PFSK-1 (cell line): ENCODE measurements at regions not wholly inside any gene's neighbourhood (a gene's known extent, or its start where the extent isn't known, plus 50 kb on each side); places are given as distances from the start of the nearest gene placed in this dataset.

Experiments
- FOXP2 ChIP-seq: optimal IDR thresholded peaks from 2 replicates; pipeline ENCODE3; 2011; ENCODE audit warnings: borderline replicate concordance, control low read depth, inconsistent platforms; ENCODE audit not compliant: insufficient read depth; ENCODE audit errors: extremely low read length, extremely low read depth
- POLR2AphosphoS5 ChIP-seq: IDR thresholded peaks from 2 replicates; pipeline ENCODE4 v1.6.1; 2012; ENCODE audit warnings: low read depth, mild to moderate bottlenecking, control low read depth, low read length, moderate library complexity
- SIN3A ChIP-seq: IDR thresholded peaks from 2 replicates; pipeline ENCODE4 v1.6.1; 2012; ENCODE audit warnings: mild to moderate bottlenecking, low read length, moderate library complexity, borderline replicate concordance; ENCODE audit not compliant: insufficient read depth
- TAF1 ChIP-seq: IDR thresholded peaks from 2 replicates; pipeline ENCODE4 v1.6.1; 2012; ENCODE audit warnings: low read length, control low read depth, borderline replicate concordance; ENCODE audit not compliant: insufficient read depth
- TF ChIP-seq, protein P1 (sequence below), 2 experiments: IDR thresholded peaks; 2 replicates each; pipeline versions ENCODE4 v1.6.1 to v1.8.0; 2011 to 2012; ENCODE audit warnings: low read depth in 2 of 2, low read length in 2 of 2, control low read depth in 1 of 2, inconsistent platforms in 1 of 2, mild to moderate bottlenecking in 1 of 2, moderate library complexity in 1 of 2; ENCODE audit not compliant: insufficient read depth in 1 of 2

DNA sequence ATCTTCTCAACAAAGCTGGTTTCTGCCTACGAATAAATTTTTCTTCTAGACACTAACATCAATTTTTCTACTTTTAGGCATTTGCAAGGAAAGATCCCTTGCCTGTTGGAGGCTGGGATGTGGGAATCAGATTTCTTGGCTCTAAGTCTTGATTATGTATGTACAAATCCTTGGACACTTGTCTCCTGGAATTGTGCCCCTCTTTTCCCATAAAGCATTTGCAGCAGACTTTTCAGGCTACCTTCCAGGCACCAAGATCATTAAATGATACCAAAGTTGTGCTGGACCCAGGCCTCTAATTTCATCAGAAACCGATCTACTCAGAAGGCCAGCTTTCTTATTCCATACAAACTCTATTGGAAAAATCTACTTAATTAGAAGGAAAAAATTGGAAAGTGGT, 339.5 kb upstream of the DIPK2B start:
- no peak for TF ChIP-seq TAF1
- no peak for TF ChIP-seq SIN3A
- TF ChIP-seq, protein P1, sequence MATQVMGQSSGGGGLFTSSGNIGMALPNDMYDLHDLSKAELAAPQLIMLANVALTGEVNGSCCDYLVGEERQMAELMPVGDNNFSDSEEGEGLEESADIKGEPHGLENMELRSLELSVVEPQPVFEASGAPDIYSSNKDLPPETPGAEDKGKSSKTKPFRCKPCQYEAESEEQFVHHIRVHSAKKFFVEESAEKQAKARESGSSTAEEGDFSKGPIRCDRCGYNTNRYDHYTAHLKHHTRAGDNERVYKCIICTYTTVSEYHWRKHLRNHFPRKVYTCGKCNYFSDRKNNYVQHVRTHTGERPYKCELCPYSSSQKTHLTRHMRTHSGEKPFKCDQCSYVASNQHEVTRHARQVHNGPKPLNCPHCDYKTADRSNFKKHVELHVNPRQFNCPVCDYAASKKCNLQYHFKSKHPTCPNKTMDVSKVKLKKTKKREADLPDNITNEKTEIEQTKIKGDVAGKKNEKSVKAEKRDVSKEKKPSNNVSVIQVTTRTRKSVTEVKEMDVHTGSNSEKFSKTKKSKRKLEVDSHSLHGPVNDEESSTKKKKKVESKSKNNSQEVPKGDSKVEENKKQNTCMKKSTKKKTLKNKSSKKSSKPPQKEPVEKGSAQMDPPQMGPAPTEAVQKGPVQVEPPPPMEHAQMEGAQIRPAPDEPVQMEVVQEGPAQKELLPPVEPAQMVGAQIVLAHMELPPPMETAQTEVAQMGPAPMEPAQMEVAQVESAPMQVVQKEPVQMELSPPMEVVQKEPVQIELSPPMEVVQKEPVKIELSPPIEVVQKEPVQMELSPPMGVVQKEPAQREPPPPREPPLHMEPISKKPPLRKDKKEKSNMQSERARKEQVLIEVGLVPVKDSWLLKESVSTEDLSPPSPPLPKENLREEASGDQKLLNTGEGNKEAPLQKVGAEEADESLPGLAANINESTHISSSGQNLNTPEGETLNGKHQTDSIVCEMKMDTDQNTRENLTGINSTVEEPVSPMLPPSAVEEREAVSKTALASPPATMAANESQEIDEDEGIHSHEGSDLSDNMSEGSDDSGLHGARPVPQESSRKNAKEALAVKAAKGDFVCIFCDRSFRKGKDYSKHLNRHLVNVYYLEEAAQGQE (IDR thresholded peaks at IDR 0.05; ENCODE audit: insufficient read depth in 1 of 2, low read depth in 2 of 2, low read length in 2 of 2), result no peak
- no peak for TF ChIP-seq POLR2AphosphoS5
- TF ChIP-seq FOXP2, result no peak

DNA sequence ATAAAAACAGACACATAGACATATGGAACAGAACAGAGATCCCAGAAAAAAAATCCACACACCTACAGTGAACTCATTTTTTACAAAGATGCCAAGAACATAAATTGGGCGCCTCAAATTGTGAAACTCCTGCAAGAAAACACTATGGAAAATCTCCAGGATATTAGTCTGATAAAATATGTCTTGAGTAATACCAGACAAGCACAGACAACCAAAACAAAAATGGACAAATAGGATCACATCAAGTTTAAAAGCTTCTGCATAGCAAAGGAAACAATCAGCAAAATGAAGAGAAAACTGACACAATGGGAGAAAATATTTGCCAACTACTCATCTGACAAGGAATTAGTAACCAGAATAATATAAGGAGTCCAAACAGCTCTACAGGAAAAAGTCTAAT, 337.3 kb upstream of the DIPK2B start:
- TF ChIP-seq FOXP2 (no peak), TAF1 (no peak), SIN3A (no peak), POLR2AphosphoS5 (no peak)
- TF ChIP-seq, protein P1 (IDR thresholded peaks at IDR 0.05; ENCODE audit: insufficient read depth in 1 of 2, low read depth in 2 of 2, low read length in 2 of 2), result no peak

DNA sequence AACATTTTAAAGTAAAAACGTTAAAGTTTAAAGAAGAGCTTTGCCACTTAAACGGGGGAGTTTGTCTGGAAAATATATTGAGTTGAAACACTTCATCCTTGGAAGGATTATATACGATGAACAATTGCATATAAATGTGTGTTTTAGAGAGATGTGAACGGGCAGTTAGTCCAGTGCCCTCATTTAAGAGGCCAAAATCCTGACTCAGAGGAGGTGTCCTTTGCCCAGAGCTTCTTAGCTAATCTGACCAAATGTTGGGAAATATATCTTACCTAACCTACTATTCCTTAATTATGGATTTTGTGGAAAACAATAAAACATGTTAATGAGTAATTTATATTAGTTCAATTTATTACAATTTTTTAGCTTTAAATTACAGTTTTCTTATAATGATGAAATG, 327.2 kb upstream of the DIPK2B start:
- TF ChIP-seq TAF1 (no peak), POLR2AphosphoS5 (no peak), FOXP2 (no peak), SIN3A (no peak)
- TF ChIP-seq, protein P1 (IDR thresholded peaks at IDR 0.05; ENCODE audit: insufficient read depth in 1 of 2, low read depth in 2 of 2, low read length in 2 of 2), result no peak

DNA sequence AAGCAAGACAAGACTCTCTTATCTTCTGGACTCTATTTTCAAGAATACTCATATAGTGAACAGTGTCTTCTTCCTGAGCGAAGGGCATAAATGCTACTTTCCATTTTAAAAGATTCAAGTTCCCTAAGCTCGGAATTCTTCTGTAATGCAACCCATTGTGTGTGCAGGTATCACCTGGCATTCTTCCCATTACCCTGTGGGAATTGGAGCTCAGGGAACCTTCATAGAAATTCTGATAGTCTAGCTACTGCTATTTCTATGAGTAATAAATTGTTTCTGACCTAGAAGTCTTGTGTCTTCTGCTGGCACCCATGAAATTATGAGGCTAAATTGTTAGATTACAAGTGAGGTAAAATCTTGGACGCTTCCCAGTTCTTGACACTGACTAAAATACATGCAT, 324.1 kb upstream of the DIPK2B start:
- TF ChIP-seq POLR2AphosphoS5 (no peak), FOXP2 (no peak), TAF1 (no peak), SIN3A (no peak)
- TF ChIP-seq, protein P1 (IDR thresholded peaks at IDR 0.05; ENCODE audit: insufficient read depth in 1 of 2, low read depth in 2 of 2, low read length in 2 of 2), result no peak

DNA sequence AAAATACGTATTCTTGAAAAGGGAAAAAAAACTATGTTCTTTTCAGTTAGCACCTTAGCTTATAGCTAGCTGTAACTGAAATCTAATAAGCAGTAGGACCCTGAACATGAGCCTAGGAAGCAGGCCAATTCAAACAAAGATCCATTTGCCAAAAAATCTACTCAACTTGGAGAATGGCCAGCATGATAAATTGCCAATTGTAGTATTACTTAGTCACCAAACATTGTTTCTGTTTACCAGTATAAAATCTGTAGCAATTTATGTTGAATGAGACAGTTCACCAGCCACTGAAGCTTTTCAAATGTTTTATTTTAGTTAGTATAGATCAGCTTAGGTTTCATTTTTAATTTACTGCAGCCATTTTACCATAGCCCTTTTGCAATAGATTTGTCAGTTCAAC, 323.6 kb upstream of the DIPK2B start:
- TF ChIP-seq SIN3A (no peak), TAF1 (no peak), FOXP2 (no peak), POLR2AphosphoS5 (no peak)
- TF ChIP-seq, protein P1 (IDR thresholded peaks at IDR 0.05; ENCODE audit: insufficient read depth in 1 of 2, low read depth in 2 of 2, low read length in 2 of 2), result no peak
